ENCODE measurements at regions not wholly inside any gene's neighbourhood (a gene's known extent, or its start where the extent isn't known, plus 50 kb on each side); places are given as distances from the start of the nearest gene placed in this dataset.

- H3K14ac ChIP-seq (ENCODE audit: insufficient read length): no peak overlapping the region
- H2BK5ac ChIP-seq (ENCODE audit: low read depth, low read length): no peak overlapping the region
- peak overlapping the region; percentile 49; the same call in 1 of the 2 replicates for H2AFZ ChIP-seq (ENCODE audit: low read length)
- no peak overlapping the region for H3K4me3 ChIP-seq (ENCODE audit: extremely low read depth in 1 of 4, insufficient read depth in 2 of 4, low read depth in 3 of 4, low read length in 4 of 4)
- POLR2A ChIA-PET (ENCODE audit: partially characterized antibody): no interaction called here
- no peak overlapping the region for H2AK5ac ChIP-seq (ENCODE audit: low read depth, low read length)
- H2BK12ac ChIP-seq (ENCODE audit: low read depth, low read length): no peak overlapping the region
- peaks cover 0 to 7% (median 5%) of the 10 kb centered on the region in 4 experiments; a peak in 5 of 7 replicates for H3K4me1 ChIP-seq (replicated peaks in 1 of 4; ENCODE audit: control insufficient read depth in 3 of 4, insufficient read depth in 4 of 4, low read length in 3 of 4)
- CTCF ChIA-PET (ENCODE audit: partially characterized antibody): interaction anchor here (0.8 to 3.3 kb wide), 15 partner anchors 8 to 395 kb away, joined by 3 to 13 read pairs (median 4); no protein-coding TSS in a partner anchor
- H2BK15ac ChIP-seq (ENCODE audit: low read length): no peak overlapping the region
- no peaks in the 10 kb centered on the region for H3K27me3 ChIP-seq (replicated peaks in 1 of 4; ENCODE audit: control insufficient read depth in 3 of 4, extremely low read depth in 1 of 4, insufficient read depth in 3 of 4, low read length in 3 of 4)
- no peak overlapping the region for H4K5ac ChIP-seq (ENCODE audit: insufficient read length, low read depth, low read length)
- no peak overlapping the region for H3K4ac ChIP-seq (replicated peaks; ENCODE audit: insufficient read length, low read depth, low read length)
- H4K20me1 ChIP-seq (replicated peaks in 1 of 2; ENCODE audit: control insufficient read depth in 1 of 2, insufficient read depth in 2 of 2, low read length in 2 of 2): no peaks in the 10 kb centered on the region
- no peak overlapping the region for H2BK20ac ChIP-seq (ENCODE audit: low read length)
- 97% methylated on average over 7 of the region's 7 CpGs; no CpG with 5 or more reads in 1 of the 2 experiments for WGBS, 2 experiments (ENCODE audit: extremely low coverage in 1 of 2, insufficient coverage in 1 of 2, insufficient read length in 1 of 2, insufficient replicate concordance in 2 of 2, low coverage in 1 of 2, low lambda C conversion rate in 2 of 2, missing lambda C conversion rate in 1 of 2)
- no peak overlapping the region for H3K18ac ChIP-seq (ENCODE audit: extremely low read depth, low read length)
- H3K9ac ChIP-seq (replicated peaks in 1 of 4; ENCODE audit: extremely low read depth in 1 of 4, low read depth in 3 of 4, low read length in 3 of 4): no peak overlapping the region
- H3K4me2 ChIP-seq (ENCODE audit: insufficient read depth in 1 of 2, low read depth in 2 of 2, low read length in 2 of 2): no peak overlapping the region
- no peaks in the 10 kb centered on the region for H3K79me1 ChIP-seq (ENCODE audit: low read depth, low read length)
- no peak for FAIRE-seq
- H3K36me3 ChIP-seq (ENCODE audit: control insufficient read depth in 2 of 4, insufficient read depth in 4 of 4, low read length in 3 of 4): no peaks in the 10 kb centered on the region
- H3K23ac ChIP-seq (ENCODE audit: insufficient read length): no peak overlapping the region
- no peak overlapping the region for H3K27ac ChIP-seq (ENCODE audit: low read depth, low read length)
- no peak for DNase-seq (ENCODE audit: low read depth in 1 of 2, low spot score in 2 of 2)
- no peak overlapping the region for H3K56ac ChIP-seq (replicated peaks; ENCODE audit: insufficient read length, low read depth, low read length)
- H4K8ac ChIP-seq (ENCODE audit: extremely low read depth, insufficient read depth, low read length): no peak overlapping the region
- no peaks in the 10 kb centered on the region for H3K79me2 ChIP-seq (ENCODE audit: control insufficient read depth in 1 of 2, insufficient read depth in 2 of 2, low read length in 2 of 2)
- H3K23me2 ChIP-seq (ENCODE audit: low read depth, low read length): no peaks in the 10 kb centered on the region
- H2BK120ac ChIP-seq (replicated peaks; ENCODE audit: low read depth, low read length): no peak overlapping the region
- H4K91ac ChIP-seq (replicated peaks; ENCODE audit: insufficient read length, low read length): no peak overlapping the region
- H3K9me3 ChIP-seq (ENCODE audit: insufficient read depth in 2 of 2, low read depth in 1 of 2, low read length in 1 of 2): no peaks in the 10 kb centered on the region
- TF ChIP-seq HDAC2 (IDR thresholded peaks at IDR 0.05; ENCODE audit: borderline replicate concordance in 1 of 2, low read depth in 2 of 2, low read length in 2 of 2) (no peak), SAP30 (IDR thresholded peaks at IDR 0.05; ENCODE audit: insufficient read depth, insufficient replicate concordance, low read length) (no peak), CEBPB (IDR thresholded peaks at IDR 0.05; ENCODE audit: low read depth, low read length) (no peak), POU5F1 (IDR thresholded peaks at IDR 0.05; ENCODE audit: low read depth, low read length) (no peak), KDM4A (IDR thresholded peaks at IDR 0.05; ENCODE audit: low read depth, low read length, severe bottlenecking) (no peak), EGR1 (IDR thresholded peaks at IDR 0.05; ENCODE audit: borderline replicate concordance, low read depth, low read length) (no peak), SP2 (IDR thresholded peaks at IDR 0.05; ENCODE audit: low read length) (no peak), RNF2 (IDR thresholded peaks at IDR 0.05; ENCODE audit: borderline replicate concordance, low read depth, low read length, missing control alignments, poor library complexity, severe bottlenecking) (no peak), SRF (IDR thresholded peaks at IDR 0.05; ENCODE audit: low read depth, low read length) (no peak), POLR2A (IDR thresholded peaks at IDR 0.05; ENCODE audit: control extremely low read depth in 1 of 2, low read depth in 2 of 2, low read length in 2 of 2) (no peak), E2F6 (IDR thresholded peaks at IDR 0.05) (no peak), ASH2L (IDR thresholded peaks at IDR 0.05; ENCODE audit: low read length) (no peak), BACH1 (IDR thresholded peaks at IDR 0.05; ENCODE audit: low read length) (no peak), RFX5 (IDR thresholded peaks at IDR 0.05; ENCODE audit: borderline replicate concordance, low read depth, low read length) (no peak)
These were observed 378.7 kb upstream of the MAN1A1 start for GRCh38 chr6:119728220-119728750.
